ENCODE measurements at regions not wholly inside any gene's neighbourhood (a gene's known extent, or its start where the extent isn't known, plus 50 kb on each side); places are given as distances from the start of the nearest gene placed in this dataset.
"Not testable (repeated sequence)": the region's sequence is repeated elsewhere in the genome, so short reads cannot be mapped to it uniquely, and the experiment has no call there.

DNA sequence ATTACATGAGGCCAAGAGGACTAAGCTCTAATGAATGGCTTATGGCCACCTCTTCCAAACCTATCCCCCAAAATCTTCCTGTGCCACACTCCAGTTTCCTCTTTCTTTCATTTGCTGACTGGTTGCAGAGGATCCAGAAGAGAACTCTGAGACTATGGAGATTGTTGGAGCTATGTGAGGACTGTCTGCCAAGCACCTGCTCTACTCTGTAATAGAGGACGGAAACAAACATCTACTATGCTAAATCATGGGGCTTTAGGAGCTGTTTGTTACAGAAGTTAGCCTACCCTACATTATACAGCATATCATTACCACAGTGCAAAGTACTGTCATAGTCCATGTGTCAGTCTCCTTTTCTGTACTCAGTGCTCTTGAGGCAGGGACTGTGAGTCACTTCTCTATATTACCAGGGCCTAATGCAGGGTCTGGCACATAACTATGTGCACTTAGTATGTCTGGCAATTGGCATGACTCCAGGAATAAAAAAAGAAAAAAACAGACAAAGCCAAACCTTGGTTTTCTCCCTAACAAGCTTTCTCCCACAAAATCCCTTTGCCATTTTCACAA is 95.1 kb downstream of the RPAP3 start:
- no peak for DNase-seq (ENCODE audit: low read depth)

DNA sequence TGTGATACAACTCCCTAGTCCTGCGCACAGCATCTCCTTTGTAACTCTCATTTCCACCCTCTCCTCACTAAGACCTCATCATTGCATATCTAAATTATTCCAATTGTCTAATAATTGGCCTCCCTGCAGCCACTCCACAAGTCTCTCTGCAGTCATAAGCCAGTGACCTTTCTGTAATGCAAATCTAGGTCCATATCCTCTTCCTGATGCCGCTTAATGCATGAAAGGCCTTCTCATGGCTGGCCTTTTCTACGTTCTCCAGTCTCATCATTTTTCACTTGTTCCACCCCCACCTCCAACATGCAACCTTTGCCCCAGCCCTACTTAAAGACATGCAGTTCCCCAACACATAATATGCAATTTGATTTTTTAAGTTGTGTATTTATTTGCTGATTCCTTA is 96.0 kb downstream of the RPAP3 start:
- DNase-seq (ENCODE audit: low read depth) = no peak

DNA sequence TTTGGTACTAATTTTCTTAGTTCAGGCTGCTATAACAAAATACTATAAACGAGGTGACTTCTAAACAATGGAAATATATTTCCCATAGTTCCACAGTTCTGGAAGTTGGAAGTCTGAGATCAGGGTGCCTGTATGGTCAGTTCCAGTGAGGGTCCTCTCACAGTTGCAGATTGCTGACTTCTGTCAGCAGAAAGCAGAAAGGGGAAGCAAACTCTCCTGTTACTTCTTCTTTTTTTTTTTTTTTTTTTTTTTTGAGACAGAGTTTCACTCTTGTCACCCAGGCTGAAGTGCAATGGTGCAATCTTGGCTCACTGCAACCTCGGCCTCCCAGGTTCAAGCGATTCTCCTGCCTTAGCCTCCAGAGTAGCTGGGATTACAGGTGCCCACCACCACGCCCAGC is 97.2 kb downstream of the RPAP3 start:
- not testable (repeated sequence) for DNase-seq (ENCODE audit: low read depth)

- no peak for DNase-seq (ENCODE audit: low read depth)
Measured at GRCh38 chr12:47604221-47604873, 101.5 kb downstream of the RPAP3 start.

- DNase-seq (ENCODE audit: low read depth) = no peak
Measured at GRCh38 chr12:47602949-47603558, 102.8 kb downstream of the RPAP3 start.

DNA sequence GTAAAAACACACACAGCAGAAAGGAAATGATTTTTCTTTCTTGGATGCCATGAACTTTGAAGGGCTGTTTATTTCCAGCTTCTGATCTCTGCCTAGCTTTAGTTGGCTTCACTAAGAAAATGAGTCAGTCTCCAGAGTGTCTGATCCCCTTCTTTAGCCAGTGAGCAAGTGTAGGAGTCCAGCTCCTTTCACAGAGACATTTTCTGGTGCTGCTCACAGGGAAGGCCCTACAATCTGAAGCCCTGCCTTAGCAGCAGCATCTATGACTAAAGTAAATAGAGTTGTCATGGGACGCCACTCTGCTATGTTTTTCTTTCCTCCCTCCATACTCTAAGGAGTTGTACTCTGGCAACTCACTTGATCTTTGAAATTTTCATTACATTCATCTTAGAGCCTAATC is 103.5 kb downstream of the RPAP3 start:
- DNase-seq (ENCODE audit: low read depth) = no peak

DNA sequence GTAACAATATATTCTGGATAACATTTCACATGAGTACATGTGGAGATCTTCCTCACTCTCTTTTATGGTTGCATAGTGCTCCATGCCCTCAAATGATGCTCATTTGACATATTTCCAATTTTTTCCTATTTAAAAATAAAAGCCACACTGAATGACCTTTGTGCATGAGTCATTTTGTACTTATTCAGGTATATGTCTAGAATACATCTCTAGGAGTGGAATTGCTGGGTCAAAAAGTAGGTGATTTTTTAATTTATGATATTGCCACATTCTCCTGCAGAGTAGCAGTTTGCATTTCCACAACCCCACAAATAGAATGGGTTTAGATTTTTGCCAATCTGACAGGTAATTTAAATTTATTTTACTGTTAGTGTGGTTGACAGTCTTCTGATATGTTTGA is 104.8 kb downstream of the RPAP3 start:
- DNase-seq (ENCODE audit: low read depth) = no peak

- DNase-seq (ENCODE audit: low read depth) = no peak
Measured at GRCh38 chr12:47591795-47592194, 114.0 kb downstream of the RPAP3 start.

DNA sequence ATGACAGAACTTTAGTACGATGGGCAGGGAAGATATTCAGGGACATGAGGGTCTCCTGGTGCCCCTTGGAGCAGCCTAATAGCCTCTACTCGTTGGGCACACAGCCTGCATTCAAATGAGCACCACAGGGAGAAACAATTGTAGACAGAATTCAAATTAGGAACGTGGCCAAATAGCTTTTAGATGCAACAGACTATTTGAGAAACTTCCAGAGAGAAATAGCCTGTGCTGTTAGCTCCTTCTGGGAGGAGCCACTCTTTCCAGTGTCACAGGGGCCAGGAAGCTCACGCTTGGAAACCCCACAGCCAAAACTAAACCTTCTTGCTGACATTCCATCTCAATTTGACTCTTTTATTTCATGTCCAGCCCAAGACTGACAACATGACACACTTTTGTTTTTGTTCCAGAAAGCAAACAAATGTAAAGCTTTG is 114.5 kb downstream of the RPAP3 start:
- no peak for DNase-seq (ENCODE audit: low read depth)

GRCh38 chr12:47590771-47591360 is 115.0 kb downstream of the RPAP3 start:
- DNase-seq (ENCODE audit: low read depth) = no peak

DNA sequence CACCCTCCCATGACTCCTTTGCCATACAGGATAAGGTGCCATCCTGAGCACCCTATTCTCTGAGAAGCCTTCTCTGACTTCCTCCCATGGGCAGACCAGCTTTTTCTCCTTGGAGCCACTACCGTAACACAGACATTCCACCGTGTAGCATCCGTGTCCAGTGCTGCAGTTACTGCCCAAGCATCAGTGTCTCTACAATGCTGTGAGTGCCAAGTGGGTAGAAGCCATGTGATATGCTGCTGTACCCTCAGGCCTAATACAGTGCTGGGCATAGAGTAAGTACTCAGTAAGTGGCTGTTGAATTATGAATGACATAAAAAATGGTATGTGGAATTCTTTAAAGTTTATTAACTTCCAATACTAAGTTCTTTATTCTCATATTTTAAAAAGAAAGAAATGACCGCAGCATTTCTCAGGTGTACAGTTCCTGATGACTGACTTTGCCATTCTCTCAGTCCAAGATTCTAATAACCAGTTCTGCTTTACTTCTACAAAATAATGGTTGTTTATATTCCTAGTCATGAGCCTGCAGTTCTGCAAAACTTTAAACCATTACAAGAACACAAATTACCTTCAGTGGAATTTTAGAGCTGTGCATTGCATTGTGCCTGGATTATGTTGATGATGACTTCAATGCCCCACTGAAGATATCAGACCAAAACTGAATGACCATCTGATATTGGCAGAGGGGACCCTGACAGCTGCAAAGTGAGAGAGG is 118.7 kb downstream of the RPAP3 start:
- DNase-seq (ENCODE audit: low read depth) = no peak

DNA sequence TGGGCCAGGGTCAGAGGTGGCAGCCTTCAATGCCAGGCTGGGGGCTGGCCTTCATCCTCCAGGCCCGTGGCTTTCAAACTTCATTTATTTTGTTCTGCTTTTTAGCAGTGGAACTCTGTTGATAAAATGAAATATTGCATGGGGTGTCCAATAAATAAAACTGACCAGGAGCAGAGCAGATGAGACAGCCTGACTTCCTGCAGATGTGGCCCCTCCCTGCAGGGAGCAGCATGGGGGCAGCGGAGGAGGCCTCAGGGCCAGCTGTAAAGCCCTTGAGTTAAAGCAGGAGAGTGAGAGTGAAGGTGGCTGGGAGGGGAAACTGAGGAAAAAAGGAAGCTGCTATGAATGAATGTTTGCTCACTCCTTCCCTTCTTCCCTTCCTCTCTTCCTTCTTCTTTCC is 120.3 kb downstream of the RPAP3 start:
- no peak for DNase-seq (ENCODE audit: low read depth)

DNA sequence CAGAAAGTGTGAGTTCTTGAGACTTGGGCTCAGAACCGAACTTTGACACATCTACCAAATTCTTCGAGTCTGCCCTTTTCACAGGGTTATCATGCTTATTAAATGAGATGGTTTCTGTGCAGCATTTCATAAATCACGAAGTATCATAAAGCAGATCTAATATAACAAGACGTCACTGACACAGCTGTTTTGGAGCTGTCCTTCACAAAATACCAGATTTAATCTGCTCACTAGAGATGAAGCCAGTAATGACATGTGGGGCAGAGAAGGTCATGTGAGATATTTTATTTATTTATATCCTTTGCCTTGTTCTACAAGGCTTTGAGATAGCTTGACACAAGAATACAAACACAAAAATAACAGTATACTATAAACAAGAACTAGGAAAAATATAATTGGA is 127.0 kb downstream of the RPAP3 start:
- no peak for DNase-seq (ENCODE audit: low read depth)

DNA sequence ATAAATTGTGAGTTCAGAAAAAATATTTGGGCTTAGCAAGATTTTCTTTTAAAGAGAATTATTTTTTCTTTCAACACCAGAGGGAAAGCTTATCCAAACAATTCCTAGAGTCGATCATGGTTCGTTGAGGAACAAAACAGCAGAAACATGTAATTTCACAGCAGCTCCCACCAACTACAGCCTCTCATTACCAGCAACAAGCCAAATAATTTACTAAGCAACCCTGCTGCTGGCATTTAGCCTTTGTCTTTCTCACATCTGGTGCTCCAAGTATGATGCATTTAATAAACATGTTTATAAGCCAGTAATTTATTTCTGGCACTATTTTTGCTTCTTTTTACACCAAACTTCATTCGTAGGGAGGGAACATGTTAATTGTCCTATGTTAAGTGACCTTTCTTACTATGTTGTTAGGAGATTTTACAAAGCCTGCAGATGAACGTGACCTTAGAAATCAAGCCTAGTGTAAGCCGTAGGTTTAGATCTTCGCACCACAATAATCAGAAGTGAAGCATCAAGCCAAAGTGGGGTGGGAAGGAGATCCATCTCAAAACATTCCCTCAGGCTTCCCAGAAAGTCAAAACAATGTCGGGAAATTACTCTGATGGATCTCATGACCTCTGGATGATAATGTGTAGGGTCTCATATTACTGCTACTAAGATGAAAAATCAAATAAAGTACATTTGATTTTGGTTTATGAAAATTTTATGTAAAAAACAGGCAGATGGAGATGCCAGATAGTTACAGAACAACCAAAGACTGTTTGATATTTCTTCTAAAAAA is 128.4 kb downstream of the RPAP3 start:
- no peak for DNase-seq (ENCODE audit: low read depth)

DNA sequence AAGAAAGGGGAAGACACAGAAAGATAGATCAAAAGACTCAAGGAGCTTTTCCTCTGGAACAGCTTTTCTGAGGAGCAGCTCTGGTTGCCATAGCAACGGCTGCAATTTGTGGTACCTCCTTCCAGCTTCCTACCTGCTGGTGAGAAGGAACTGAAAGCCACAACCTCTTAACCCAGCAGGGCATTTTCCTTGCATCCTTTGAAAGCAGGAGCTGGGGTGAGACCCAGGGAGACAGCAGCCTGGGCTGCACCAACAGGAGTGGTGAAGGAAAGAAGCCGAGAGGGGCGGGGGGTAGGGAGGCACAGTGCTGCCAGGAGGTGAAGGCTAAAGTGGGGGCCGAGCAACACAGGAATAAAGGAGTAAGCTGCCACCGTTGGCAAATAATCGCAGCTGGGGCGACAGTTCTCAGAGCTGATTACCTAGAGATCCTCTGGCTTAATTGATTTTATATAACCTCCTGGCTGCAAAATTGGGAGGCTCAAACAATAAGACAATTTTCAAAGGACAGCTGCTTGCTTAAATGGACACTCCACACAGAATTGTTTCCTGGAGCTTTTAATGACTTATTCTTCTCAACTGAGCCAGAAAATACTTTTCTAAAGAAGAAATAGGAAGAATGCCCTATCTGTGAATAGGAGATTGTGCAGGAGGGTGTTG is 129.4 kb downstream of the RPAP3 start:
- no peak for DNase-seq (ENCODE audit: low read depth)

DNA sequence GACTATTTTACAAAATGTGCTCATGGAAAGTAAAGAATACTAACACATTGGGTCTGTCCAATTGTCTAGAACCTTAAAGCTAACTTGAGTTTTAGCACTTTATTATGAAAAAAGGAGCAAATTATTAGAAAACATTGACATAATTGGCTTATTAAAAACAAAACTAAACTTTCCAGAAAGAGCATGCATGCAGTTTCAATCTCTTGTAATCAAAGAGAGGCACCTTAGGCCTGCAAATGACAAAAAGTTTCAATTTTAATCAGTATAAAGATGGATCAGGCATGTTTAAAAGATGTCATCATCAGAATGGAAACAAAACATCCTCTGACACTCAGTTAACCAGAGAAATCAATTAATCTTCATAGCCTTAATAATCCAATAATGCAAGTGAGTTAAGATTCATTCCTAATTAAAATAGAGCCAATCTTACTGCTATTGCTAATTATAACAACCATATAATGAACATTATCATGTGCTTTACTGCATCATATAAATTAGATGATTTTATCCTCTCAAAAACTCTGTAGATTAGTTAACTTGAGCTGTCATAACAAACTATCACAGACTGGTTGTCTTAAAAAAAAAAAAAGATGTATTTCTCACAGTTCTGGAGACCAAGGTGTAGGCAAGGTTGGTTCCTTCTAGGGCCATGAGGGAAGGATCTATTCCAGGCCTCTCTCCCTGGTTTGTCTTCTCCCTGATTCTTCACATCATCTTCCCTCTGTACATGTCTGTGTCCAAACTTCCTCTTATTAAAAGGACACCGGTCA is 131.4 kb downstream of the RPAP3 start:
- no peak for DNase-seq (ENCODE audit: low read depth)

- DNase-seq (ENCODE audit: low read depth) = no peak
Measured at GRCh38 chr12:47573146-47573659, 132.6 kb downstream of the RPAP3 start.

DNA sequence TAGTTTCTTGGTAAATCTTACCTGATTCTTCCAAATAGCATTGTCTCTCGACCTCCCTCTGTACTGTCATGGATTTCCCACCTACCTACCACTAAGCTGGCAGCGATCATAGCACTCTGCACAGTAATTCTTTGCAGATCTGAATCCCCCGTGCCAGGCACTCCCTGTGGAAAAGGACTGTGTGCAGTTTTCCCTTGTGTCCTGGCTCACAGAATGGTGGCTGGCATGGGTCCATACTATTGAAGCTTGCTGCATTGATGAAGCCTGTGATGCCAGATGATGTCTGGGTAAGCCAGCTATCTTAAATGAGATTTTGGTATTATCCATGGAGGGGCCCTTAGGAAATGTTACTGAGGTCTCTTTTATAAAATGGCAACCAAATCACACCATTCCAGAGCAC is 135.7 kb downstream of the RPAP3 start:
- DNase-seq (ENCODE audit: low read depth) = no peak

- DNase-seq (ENCODE audit: low read depth) = no peak
Measured at GRCh38 chr12:47562201-47562600, 143.6 kb downstream of the RPAP3 start.

GRCh38 chr12:47561746-47562145 is 144.1 kb downstream of the RPAP3 start:
- no peak for DNase-seq (ENCODE audit: low read depth)

Data from stimulated activated CD8-positive, alpha-beta memory T cell treated with anti-CD3 and anti-CD28 coated beads, Interleukin-15, amount 100 ng/mL, for 1 hour (primary cell).